Femur (tissue), 1 donor: ENCODE measurements at regions not wholly inside any gene's neighbourhood (a gene's known extent, or its start where the extent isn't known, plus 50 kb on each side); places are given as distances from the start of the nearest gene placed in this dataset.
"Not testable (repeated sequence)": the region's sequence is repeated elsewhere in the genome, so short reads cannot be mapped to it uniquely, and the experiment has no call there.

Experiments used
- DNase-seq: peaks from one replicate; pipeline ENCODE4 v3.0.0-alpha.2; 2017

DNA sequence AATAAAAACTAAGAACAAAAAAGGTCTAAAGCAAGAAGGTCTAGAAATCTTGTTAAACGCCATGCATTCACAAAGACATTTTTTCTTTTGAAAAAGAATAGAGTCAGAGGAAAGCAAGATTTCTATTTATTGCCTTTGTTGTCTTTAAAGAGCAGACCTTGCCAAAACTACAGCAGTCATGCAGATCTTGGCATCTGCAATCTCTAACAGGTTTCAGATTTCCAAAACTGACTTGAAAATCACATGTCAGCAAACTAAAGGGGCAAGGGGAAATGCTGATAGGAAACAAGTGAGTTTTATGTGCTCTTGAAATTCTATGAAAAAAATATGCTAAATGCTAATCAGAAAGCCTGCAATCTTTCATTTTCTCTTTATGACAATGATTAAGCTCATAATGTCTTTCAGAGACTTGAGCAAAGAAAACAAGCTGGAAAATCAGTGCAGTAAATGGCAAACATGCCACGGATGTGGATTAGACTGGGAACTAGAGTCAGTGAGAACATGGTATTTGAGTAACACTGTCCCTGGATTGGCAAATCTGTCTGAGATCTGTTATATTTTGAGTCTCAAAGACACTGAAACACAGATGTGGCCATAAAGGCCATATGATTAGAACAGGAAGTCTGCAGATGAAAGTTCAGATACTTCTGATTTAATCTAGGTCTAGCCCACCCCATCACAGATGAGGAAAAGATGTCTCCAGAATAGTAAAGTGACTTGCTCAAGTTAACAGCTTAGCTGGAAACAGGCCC lies 361.4 kb upstream of the RPS23 start:
- no peak for DNase-seq

DNA sequence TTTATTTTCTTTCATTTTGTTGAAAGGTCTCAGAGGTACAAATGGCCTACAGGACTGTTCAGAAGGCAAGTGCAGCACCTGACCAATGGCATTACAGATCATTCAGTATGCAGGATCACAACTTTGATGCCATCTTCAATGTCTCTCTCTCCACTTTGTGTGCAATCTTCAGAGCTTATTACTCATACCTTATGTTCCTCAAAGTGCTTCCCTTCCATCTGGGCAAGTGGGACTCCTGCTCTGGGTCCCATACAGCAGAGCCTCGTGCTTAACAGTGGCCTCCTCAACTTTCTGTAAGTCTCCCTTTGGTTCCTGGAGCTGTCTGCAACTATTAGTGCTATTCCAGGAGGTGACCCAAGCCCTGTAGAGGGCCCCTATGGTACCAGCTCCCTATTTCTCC lies 358.4 kb upstream of the RPS23 start:
- DNase-seq, result no peak

DNA sequence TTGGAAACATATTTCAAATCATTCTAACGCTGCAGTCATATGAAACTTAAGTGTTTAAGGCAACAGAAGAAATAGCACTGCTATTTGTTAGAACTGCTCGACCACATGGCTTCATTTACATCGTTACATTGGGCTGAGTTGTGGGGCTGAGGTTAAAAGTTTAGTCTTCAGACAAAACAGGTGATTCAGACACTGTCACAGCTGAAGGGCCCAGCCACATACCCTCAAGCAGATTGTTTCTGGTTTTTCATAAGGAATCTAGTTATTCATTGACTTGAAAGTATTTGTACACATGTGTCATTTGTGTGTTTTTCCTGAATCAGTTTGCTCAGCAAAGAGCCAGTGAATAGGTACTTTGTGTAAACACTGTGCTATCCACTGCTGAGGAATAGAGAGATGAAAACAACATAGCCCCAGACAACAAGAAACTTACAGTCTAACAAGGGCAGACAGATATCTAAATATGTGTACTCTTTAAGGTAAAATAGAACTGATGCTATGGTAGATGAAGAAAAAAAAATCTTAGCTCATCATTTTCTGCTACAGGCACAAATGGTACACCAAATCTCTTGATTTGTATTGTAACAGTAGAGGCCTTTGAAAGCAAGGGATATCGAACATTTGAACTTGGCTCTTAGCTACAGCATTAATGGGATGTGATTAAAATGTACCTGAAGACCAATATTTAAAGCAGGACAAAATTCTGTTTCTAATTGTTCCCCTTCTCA lies 357.6 kb upstream of the RPS23 start:
- no peak for DNase-seq

DNA sequence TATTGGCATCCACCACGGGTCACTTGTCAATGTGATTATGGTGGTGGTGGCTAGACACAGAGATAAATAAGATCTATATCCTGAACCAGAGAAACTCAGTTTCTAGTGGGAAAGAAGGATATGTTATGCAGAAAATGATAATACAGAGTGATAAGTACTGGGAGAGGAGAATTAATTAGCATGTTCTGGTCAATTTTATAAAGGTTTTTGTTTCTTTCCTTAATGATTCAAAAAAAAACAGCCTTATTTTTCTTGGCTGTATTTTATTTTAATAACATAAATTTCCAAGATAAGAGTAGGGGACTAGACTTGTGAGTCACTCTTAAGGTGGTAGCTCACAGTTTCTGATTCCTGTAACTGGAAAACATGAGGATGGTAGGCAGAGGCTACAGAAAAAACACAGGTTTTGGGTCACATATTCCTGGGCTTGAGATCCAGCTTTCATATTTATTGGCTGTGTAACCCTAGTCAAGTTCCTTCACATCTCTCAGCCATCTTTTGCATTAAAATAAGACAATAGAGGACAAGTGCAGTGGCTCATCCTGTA lies 350.3 kb upstream of the RPS23 start:
- no peak for DNase-seq

DNA sequence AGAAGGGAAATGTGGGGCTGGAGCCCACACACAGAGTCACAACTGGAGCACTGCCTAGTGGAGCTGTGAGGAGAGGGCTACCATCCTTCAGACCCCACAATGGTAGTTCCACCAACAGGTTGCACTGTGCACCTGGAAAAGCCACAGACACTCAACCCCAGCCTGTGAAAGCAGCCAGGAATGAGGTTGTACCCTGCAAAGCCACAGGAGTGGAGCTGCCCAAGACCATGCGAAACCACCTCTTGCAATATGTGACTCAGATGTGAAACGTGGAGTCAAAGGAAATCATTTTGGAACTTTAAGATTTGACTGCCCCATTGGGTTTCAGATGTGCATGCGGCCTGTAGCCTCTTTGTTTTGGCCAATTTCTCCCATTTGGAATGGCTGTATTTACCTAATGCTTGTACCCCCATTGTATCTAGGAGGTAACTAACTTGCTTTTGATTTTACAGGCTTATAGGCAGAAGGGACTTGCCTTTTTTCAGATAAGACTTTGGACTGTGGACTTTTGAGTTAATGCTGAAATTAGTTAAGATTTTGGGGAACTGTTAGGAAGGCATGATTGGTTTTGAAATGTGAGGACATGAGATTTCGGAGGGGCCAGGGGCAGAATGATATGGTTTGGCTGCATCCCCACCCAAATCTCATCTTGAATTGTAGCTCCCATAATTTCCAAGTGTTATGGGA lies 348.9 kb upstream of the RPS23 start:
- not testable (repeated sequence) for DNase-seq

DNA sequence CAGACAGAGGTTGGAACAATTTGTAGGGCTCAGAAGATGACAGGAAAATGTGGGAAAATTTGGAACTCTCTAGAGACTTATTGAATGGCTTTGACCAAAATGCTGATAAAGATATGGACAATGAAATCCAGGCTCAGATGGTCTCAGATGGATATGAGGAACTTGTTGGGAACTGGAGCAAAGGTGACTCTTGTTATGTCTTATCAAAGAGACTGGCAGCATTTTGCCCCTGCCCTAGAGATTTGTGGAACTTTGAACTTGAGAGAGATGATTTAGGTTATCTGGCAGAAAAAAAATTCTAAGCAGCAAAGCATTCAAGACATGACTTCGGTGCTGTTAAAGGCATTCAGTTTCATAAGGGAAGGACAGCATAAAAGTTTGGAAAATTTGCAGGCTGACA lies 347.9 kb upstream of the RPS23 start:
- not testable (repeated sequence) for DNase-seq

DNA sequence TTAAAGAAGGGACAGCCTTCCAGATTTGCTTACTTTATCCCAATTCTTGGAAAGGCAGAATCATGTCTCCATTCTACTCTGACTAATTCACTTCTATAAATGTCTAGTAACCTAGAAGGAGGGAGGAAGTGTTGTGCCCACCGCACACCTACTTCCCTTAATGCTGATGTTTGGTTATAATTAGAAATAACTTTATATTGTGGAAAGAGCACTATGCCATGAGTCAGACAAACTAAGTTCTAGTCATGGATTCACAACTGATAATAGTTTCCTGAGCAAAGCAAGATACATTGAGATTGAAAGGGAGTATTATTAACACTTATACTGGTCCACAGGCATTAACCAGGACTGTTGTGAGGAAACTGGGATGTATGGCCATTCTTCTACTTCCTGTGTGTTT lies 345.9 kb upstream of the RPS23 start:
- DNase-seq, result no peak

DNA sequence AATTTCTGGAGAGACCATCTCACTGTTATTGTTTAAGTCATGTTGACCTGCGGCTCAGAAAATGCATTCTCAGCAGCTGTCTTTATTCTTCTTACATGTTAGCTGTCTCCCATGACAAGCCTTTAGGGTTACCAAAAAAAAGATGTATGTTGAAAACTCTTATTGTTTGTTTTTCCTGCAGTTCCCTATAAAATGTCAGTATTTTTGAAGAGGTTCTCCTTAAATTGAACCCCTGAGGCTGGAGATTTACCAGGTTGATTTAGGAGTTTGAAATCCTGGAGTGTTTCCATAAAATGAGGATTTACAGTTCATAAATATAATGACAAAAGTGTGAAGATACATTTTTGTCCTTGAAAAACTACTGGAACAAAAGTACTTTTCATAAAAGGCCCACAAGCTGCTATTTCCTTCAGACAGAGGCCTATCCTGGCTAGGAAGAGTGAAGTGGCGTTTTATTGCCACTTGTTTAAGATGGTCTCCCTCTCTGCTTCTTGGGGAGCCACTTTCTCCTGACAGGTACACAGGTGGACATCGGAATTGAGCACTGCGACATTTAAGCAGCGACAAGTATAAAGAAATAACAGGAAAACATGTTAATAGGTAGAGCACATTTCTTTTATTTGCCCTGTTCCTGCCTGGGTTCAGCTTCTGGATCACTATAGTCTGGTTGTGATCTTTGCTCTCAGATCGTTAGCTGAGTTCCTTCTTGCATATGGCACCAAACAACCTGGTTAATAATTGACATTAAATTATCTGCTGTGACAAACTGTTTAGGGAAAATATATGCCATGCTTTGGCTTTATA lies 344.8 kb upstream of the RPS23 start:
- no peak for DNase-seq

DNA sequence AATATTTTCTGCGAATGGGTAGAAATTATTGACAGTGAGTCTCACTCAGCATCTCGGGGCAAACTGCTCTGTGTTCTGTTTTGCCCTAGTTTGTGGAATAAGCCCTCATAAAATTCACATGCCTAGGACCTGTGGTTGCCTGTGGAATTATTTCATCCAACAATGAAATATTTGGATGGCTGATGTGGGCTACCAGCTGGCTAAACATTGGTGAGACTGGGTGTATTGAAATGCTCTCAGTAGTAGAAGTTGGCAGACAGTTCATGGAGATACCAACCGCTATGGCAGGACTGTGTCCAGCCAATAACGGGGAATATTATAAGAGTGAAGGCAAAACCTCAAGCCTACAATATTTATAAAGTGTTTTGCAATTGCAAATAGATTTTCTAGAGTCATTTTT lies 344.1 kb upstream of the RPS23 start:
- DNase-seq, result no peak

DNA sequence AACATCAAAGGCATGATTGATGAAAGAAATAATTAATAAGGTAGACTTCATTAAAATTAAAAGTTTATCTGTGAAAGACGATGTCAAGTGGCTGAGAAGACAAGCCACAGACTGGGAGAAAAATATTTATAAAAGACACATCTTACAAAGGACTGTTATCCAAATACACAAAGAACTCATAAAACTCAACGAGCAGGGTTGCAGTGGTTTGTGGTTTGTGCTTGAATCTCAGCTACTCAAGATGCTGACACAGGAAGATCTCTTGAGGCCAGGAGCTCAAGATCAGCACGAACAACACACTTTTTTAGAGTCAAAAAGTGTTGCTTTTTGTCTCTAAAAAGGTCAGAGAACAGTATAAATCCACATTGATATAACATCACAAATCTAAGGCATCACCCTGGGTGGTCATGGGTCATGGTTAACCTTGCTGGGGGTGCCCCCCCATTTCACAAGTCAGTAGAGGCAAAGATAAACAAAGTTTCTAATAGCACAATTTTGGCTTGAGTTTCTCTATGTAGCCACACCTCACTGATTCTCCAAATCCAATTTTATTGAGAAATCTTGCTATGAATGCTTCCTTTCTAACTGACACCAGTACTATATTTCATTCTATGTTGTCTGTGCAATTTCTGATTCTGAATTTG lies 342.9 kb upstream of the RPS23 start:
- DNase-seq, result no peak

DNA sequence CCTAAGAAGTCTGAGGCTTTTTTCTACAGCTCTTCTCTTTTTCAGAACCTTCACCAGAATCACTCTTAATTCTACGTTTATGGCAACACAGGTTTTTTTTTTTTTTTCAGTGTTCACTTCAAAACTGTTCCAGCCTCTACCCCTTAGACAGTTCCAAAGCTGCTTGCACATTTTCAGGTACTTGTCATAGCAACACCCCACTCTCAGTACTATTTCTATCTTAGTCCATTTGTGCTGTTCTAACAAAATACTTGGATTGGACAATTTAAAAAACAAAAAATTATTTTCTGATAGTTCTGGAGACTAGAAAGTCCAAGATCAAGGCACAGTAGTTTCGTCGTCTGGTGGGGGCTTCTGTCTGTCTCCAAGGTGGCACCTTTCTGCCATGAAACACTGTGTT lies 340.9 kb upstream of the RPS23 start:
- DNase-seq, result no peak

DNA sequence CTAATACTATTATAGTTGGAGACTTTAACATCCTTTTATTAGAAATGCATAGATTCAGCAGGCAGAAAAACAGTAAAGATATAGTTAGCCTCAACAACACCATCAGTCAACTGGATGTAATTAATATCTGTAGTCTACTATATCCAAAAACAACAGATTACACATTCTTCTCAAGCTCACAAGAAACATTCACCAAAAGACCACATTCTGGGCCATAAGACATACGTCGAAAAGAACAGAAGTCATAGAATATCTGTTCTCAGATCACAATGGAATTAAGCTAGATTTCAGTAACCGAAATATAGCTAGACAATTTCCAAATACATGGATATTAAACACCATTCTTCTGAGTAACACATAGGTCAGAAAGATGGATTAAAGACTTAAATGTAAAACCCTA lies 336.6 kb upstream of the RPS23 start:
- DNase-seq, result no peak

DNA sequence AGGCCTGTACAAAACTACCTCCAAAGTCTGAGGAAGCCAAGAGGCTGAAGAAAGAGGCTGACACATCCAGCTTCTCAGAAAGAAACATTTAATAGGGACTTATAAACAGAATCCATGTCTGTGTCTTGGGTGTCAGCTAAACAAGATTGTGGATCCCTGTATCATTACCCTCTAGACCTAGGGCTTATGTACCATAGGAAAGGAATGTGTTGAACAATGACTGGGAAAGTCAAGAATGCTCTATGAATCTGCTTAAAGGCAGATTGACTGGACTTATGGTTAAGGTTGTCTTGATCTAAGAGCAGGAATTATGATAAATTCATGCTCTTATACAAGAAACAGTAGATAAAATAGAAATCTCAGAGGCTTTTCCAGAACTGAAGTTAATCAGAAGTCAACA lies 335.7 kb upstream of the RPS23 start:
- no peak for DNase-seq

DNA sequence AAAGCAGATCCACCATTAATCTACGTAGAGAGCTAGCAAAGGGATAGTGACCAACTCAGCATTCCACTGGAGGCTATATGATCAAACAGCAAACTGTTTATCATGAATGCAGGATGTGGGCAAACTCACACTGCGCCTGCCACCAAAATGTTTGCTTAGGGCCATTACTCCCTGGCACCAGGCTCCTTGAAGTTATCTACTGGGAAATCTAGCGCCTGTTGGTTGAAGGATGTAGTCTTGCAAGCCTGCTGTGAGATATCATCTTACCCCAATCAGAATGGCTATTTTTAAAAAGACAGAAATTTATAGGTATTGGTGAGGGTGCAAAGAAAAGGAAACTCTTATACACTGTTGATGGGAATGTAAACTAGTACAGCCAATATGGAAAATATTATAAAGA lies 332.5 kb upstream of the RPS23 start:
- DNase-seq, result no peak

DNA sequence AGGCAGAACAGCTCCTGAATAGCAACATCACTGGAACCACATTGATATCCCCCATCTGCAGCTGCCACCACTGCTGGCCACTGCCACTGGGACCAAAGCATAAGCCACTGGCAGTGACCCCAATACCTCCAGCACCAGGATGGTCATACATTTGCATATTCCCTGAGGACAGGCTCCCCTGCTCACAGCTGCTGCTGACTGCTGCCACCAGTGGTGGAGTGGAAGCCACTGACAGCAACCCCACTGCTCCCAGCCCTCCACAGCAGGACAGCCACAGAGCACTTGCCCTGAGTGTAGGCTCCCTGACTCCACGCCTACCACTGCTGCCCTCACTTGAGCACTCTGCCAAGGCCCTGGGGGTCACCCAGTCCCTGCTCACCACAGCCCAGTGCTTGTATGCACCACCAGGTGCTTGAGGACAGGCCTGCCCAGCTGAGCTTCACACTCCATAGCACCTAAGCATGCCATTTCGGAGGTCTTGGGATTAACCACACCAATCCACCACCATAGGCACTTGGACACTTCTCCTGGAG lies 327.4 kb upstream of the RPS23 start:
- DNase-seq, result no peak

DNA sequence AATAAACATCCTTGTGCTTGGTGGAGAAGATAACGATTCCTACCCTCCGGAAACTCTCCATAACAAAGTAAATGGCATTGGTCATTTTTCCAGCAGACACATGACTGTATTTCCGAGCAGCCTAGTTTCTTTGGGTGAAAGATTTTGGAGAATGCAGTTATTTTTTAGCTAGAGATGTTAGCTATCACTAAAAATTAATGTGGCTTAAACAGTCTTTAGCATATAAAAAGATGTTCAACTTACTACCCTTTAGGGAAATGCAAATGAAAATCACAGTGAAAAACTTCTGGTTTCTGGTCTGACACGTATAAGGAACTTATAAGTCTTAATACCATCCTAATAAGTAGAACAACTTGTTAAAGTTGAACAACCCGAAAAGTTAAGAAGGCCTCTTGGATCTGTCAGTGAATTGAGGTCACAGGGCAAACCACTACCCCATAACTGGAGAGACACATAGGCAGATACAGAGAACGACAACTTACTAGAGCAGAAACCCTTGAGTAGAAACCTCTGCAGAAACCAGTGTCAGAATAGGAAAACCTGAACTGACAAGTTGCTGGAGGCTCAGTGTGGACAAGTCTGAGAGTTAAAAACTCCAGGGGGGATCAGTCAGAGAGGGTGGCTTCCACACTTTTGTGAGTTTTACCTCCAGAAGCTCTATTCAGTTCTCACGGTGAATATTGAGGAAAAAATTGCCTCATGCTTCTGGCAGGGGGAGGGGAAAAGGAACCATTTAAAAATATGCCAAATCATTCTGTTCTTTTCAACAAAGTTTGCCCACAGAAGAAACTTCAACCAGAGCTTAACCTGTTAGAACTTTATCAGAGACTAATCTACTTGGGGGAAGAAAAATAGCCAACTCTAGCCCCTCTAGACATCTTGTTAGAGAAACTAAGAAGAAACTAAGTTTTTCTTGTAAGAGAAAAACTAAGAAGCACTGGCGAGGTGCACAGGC lies 325.2 kb upstream of the RPS23 start:
- DNase-seq, result no peak

DNA sequence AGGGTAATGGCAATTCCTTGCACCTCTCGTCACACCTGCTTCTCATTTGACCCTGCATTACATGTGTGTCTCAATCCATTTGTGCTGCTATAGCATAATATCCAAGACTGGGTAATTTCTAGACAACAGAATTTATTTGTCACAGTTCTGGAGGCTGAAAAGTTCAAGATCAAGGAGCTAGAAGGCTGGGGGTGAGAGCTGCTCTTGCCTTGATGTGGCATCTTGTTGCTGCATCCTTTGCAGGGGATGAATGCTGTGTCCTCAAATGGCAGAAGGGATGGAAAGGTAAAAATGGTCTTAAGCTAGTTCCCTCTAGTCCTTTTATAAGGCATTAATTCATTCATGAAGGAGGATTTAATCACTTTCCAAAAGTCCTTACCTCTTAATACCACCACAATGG lies 323.7 kb upstream of the RPS23 start:
- no peak for DNase-seq

DNA sequence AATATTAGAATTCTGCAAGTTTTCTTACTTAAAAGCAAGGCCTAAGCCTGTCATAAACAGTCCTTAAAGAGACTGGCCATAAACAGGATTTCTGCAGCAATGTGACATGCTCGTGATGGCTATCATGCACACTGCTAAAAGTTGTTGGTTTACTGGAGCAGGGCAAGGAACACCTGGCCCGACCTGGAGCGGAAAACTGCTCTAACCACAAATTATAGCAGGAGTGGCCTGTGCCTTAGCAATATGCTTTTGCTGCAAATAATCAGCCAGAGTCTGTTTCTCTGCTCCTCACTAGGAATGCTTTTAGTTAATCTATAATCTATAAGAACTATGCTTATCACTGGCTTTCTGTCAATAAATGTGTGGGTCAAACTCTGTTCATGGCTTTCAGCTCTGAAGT lies 322.9 kb upstream of the RPS23 start:
- DNase-seq, result no peak

DNA sequence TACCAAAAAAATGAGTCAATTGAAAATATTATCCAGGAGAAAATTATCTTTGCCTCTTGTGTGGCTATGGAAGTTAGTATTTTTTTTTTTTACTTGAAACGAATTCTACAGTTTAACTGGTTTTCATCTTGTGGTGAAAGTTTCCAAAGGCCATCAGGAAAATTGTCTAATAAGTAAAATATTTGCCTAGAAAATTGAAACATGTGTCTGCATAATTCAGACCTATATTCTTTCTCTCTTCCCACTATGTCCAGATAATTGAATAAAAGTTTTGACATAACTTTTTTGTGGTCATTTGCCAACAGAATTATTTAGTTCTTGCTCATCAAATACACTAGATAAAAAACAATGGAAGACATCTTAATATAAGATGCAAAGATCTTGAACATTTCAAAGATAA lies 321.5 kb upstream of the RPS23 start:
- DNase-seq, result no peak

DNA sequence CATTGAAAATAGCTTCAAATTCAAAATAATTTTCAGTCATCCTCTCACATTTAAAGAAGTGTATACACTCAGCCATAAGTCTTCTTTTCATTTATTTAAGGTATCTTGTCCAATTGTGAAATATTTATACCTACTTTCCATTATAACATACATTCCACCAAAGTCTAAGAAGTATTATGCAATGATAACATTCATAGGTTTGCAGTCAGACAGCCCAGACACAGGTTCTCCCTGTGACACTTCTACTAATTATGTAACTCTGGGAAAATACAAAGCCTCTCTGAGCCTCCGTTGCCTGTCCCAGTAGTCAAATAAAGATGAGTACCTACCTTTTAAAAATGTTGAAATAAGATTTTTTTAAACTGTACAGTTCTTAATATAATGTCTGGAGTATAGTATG lies 320.9 kb upstream of the RPS23 start:
- no peak for DNase-seq

DNA sequence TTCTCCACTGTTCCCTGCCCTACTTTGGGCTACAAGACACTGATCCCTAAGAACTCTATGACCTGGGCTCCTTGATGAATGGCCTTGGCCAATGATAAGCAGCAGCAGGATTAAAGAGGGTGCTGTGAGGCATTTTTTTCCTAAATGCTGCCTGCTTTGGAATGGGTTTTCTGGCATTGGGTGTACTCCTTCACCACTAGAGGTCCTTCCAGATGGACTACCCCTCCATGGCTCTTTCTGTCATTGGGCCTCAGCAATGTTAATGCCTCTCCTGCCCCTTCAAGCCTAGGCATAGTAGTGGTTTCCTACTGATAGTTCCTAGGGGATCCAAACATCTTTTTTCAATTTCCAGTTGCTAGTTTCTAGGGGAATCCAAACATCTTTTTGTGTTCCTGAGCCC lies 319.3 kb upstream of the RPS23 start:
- no peak for DNase-seq
